Effector memory CD8-positive, alpha-beta T cell (primary cell): ENCODE measurements at regions not wholly inside any gene's neighbourhood (a gene's known extent, or its start where the extent isn't known, plus 50 kb on each side); places are given as distances from the start of the nearest gene placed in this dataset.
"Not testable (repeated sequence)": the region's sequence is repeated elsewhere in the genome, so short reads cannot be mapped to it uniquely, and the experiment has no call there.

Experiments
- ATAC-seq: fragments of 150-1000 bp; cut with Tn5 transposase; replicated peaks from 2 replicates; pipeline ENCODE4 v1.10.0; 2021; ENCODE audit warnings: mild to moderate bottlenecking, moderate library complexity
- DNase-seq, 3 experiments: peaks; one replicate each; pipeline ENCODE4 v3.0.0; 2021
- H3K27ac Mint-ChIP-seq, 2 donors: one replicate each; pipeline ENCODE4 v1.8.0; 2022; ENCODE audit warnings: mild to moderate bottlenecking in 2 of 2, mixed read lengths in 2 of 2, moderate library complexity in 2 of 2
- H3K27me3 Mint-ChIP-seq, 2 donors: one replicate each; pipeline ENCODE4 v1.8.0; 2022; ENCODE audit warnings: mixed read lengths in 2 of 2
- H3K36me3 Mint-ChIP-seq: one replicate; pipeline ENCODE4 v1.8.0; 2022; ENCODE audit warnings: mild to moderate bottlenecking, moderate library complexity, mixed read lengths; ENCODE audit not compliant: insufficient read depth
- H3K4me1 Mint-ChIP-seq, 2 donors: one replicate each; pipeline ENCODE4 v1.8.0; 2022; ENCODE audit warnings: low read depth in 2 of 2, mixed read lengths in 2 of 2
- H3K4me3 Mint-ChIP-seq, 2 donors: one replicate each; pipeline ENCODE4 v1.8.0; 2022; ENCODE audit warnings: mild to moderate bottlenecking in 2 of 2, mixed read lengths in 2 of 2, moderate library complexity in 2 of 2
- H3K9me3 Mint-ChIP-seq, 2 donors: one replicate each; pipeline ENCODE4 v1.8.0; 2022; ENCODE audit warnings: mixed read lengths in 2 of 2

DNA sequence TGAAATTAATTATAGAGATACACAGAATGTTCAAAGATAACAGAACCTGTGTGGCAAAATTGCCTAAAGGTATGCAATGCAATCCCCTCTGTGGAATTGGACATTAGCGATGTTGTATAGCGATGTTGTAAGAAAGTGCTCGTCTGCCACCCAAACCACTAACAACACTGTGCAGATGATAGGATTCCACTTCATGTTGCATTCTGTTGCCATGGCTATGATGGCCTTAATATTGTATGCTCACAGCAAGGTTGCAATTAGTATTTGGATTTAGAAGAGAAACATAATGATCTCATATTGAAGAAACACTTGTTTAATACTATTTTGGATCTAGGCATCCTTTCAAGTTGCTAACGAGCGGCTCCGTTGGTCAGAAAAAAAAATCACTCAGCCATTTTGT lies 260.3 kb downstream of the BCAT1 start:
- H3K27ac Mint-ChIP-seq: no peak overlapping the region
- H3K4me3 Mint-ChIP-seq: no peak overlapping the region
- H3K27me3 Mint-ChIP-seq: peaks cover 6 to 11% of the 10 kb centered on the region in 2 donors
- H3K36me3 Mint-ChIP-seq: no peaks in the 10 kb centered on the region
- no peak for ATAC-seq
- H3K4me1 Mint-ChIP-seq: no peaks in the 10 kb centered on the region
- no peaks in the 10 kb centered on the region for H3K9me3 Mint-ChIP-seq
- DNase-seq: no peak

DNA sequence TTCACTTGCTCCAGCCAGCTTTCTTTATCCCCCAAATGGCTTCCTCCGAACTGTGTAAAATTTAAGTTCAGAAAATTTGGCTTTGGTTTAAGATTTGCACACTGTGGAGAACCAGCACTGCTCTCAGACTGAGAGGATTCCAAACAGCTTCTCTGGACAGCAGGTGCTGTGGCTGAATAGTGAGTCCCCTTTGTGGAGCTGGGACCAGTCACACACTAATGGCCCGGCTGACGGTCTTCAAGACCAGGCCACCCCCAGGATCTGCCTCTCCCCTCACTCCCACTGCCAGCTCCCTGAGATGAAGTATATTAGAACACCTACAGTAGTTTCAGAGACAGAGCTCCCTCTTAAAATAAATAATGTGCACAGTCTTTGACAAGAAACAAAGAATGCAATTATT lies 267.3 kb downstream of the BCAT1 start:
- Mint-ChIP-seq H3K4me1 (no peaks in the 10 kb centered on the region), H3K4me3 (no peak overlapping the region), H3K27ac (no peak overlapping the region), H3K9me3 (no peaks in the 10 kb centered on the region), H3K36me3 (no peaks in the 10 kb centered on the region), H3K27me3 (no peaks in the 10 kb centered on the region)
- no peak for DNase-seq
- ATAC-seq: no peak

DNA sequence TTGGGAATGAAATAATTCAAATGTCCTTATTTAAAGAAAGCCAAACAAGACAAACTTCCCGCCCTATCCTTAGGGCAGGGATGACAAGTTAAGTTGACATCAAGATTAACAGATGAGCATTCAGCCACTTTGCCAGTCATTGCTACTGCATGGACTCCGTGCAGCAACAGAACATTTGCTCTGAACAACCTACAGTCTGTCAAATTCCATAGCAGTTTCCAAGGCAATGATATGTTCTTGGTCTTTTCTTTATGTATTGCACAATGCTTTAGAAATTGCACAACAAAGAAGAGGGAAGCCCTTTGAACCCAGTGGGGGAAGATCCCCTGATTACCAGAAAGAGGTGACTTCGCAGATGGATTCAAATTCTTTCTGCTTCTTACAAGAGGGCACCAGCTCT lies 269.8 kb downstream of the BCAT1 start:
- DNase-seq (no peak), ATAC-seq (no peak)

DNA sequence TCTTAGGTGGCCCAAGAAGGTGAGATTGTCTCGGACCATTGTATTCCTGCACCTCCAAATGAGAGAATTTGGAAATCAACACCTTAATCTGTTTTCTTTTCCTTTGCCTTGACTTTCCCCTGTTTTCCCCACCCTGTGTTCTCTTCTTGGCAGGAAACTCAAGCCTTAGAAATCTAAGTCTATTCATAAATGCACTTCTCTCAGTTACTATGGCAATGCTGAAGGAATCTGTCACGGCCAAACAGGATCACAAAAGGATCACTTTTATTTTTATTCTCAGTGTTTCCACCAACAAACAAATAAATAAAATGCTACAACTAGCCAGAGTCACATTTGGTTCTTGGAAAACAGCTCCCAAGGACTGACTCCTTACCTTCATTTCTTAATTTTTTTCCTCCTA lies 270.5 kb downstream of the BCAT1 start:
- no peak overlapping the region for H3K4me3 Mint-ChIP-seq

More for the DNA sequence above, 269.8 kb downstream of the BCAT1 start:
- Mint-ChIP-seq H3K27ac (no peak overlapping the region), H3K27me3 (no peaks in the 10 kb centered on the region), H3K4me1 (no peaks in the 10 kb centered on the region), H3K4me3 (no peak overlapping the region), H3K36me3 (no peaks in the 10 kb centered on the region), H3K9me3 (no peaks in the 10 kb centered on the region)

DNA sequence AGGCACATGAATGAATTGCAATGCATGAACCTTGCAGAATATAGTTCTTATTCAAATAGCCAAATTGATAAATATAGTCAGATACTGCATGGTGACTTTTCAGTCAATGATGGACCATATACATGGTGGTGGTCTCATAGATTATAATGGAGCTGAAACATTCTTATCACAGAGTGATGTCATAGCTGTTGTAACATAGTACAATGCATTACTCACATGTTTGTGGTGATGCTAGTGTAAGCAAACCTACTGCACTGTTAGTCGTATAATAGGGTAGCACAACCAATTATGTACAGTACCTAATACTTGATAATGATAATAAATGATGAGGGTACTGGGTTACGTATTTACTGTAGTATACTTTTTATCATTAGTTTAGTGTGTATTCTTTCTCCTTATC lies 280.3 kb downstream of the BCAT1 start:
- H3K4me1 Mint-ChIP-seq: no peaks in the 10 kb centered on the region
- no peak overlapping the region for H3K4me3 Mint-ChIP-seq
- H3K27ac Mint-ChIP-seq: no peak overlapping the region
- no peaks in the 10 kb centered on the region for H3K36me3 Mint-ChIP-seq
- peaks cover 6 to 15% of the 10 kb centered on the region in 2 donors for H3K27me3 Mint-ChIP-seq
- no peaks in the 10 kb centered on the region for H3K9me3 Mint-ChIP-seq
- no peak for ATAC-seq
- DNase-seq: no peak

More for the DNA sequence above, 270.5 kb downstream of the BCAT1 start:
- DNase-seq: no peak
- ATAC-seq: no peak
- no peaks in the 10 kb centered on the region for H3K36me3 Mint-ChIP-seq
- H3K9me3 Mint-ChIP-seq: no peaks in the 10 kb centered on the region
- H3K27me3 Mint-ChIP-seq: no peaks in the 10 kb centered on the region
- H3K4me1 Mint-ChIP-seq: no peaks in the 10 kb centered on the region
- H3K27ac Mint-ChIP-seq: no peak overlapping the region

DNA sequence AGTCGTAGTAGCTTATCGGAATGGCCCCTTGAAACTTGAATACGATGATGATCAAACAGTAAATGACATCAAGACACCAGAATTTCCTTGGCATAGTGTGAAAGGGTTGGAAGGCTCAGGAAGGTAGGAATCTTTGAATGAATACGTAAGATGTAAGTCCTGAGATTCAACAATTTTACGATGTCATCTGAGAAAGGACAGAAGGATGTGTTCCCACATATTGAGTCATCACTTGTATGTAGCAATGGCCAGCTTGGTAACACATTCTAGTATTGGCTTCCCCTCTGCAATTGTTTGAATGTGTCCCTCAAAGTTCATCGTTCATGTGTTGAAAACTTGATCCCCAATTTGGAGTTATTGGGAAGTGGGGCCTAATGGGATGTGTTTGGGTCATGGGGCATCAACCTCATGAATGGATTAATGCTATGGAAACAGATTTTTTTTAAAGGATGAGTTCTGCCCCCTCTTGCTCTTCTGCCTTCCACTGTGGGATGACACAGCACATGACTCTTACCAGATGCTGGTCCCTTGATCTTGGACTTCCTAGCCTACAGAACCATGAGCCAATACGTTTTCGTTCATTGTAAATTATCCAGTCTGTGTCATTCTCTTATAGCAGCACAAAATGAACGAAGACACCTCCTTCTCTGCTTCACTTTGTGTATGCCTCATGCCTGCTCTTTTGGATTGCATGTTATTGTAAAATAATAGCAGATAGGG lies 284.6 kb downstream of the BCAT1 start:
- no peak for DNase-seq
- H3K27me3 Mint-ChIP-seq: peaks cover 11 to 12% of the 10 kb centered on the region in 2 donors
- no peak overlapping the region for H3K27ac Mint-ChIP-seq
- no peaks in the 10 kb centered on the region for H3K9me3 Mint-ChIP-seq
- no peaks in the 10 kb centered on the region for H3K4me1 Mint-ChIP-seq
- no peak overlapping the region for H3K4me3 Mint-ChIP-seq
- no peaks in the 10 kb centered on the region for H3K36me3 Mint-ChIP-seq
- ATAC-seq: no peak

DNA sequence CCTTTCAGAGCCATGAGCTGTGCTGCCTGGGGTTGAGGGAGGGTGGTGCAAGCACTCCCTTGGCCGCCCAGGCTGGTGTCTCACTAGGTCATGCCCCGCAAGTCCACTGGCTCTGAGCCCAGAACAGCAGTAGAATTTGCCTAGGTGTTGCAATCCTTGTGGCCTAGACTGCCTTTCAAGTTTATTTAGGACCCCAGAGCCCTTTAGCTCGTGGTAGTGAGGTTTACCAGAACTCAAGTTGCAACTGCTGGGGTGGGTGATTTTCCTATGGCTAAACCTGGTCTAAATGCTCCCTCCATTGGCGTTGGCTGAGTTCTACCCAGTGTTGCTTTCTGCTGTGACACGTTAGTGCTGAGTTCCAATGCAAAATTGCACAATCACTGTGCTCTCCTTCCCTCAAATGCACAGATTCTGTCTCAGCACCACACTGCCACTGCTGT lies 287.2 kb downstream of the BCAT1 start:
- ATAC-seq: no peak
- no peak for DNase-seq

DNA sequence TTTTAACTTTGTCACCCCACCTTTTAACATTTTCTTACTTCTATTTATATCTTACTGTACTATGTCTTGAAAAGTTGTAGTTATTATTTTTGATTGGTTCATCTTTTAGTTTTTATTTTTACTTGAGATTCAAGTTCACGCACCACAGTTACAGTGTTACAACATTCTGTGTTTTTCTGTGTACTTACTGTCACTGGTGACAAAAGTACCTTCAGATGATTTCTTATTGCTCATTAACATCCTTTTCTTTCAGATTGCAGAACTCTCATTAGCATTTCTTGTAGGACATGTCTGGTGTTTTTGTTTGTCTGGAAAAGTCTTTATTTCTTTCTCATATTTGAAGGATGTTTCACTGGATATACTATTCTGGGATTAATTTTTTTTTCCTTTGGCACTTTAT lies 289.9 kb downstream of the BCAT1 start:
- no peaks in the 10 kb centered on the region for H3K36me3 Mint-ChIP-seq
- H3K27ac Mint-ChIP-seq: no peak overlapping the region
- H3K4me1 Mint-ChIP-seq: no peaks in the 10 kb centered on the region
- H3K27me3 Mint-ChIP-seq: peaks cover 10 to 11% of the 10 kb centered on the region in 2 donors
- no peak for DNase-seq
- ATAC-seq: no peak
- no peak overlapping the region for H3K4me3 Mint-ChIP-seq
- no peaks in the 10 kb centered on the region for H3K9me3 Mint-ChIP-seq

More for the DNA sequence above, 287.2 kb downstream of the BCAT1 start:
- Mint-ChIP-seq H3K27ac (no peak overlapping the region), H3K9me3 (no peaks in the 10 kb centered on the region), H3K4me3 (no peak overlapping the region), H3K27me3 (peaks cover 11 to 12% of the 10 kb centered on the region in 2 donors), H3K4me1 (no peaks in the 10 kb centered on the region), H3K36me3 (no peaks in the 10 kb centered on the region)

DNA sequence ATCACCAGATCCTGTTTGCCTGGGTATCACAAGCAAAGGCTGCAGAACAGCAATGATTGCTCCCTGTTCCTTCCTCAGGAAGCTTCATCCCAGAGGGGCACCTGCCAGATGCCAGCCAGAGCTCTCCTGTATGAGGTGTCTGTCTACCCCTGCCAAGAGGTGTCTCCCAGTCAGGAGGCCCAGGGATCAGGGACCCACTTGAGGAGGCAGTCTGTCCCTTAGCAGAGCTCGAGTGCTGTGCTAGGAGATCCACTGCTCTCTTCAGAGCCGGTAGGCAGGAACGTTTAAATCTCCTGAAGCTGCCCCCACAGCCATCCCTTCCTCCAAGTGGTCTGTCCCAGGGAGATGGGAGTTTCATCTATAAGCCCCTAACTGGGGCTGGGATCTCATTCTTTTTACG lies 294.6 kb downstream of the BCAT1 start:
- not testable (repeated sequence) for H3K4me1 Mint-ChIP-seq, H3K9me3 Mint-ChIP-seq, ATAC-seq, H3K4me3 Mint-ChIP-seq, DNase-seq, H3K27me3 Mint-ChIP-seq, H3K36me3 Mint-ChIP-seq, H3K27ac Mint-ChIP-seq

DNA sequence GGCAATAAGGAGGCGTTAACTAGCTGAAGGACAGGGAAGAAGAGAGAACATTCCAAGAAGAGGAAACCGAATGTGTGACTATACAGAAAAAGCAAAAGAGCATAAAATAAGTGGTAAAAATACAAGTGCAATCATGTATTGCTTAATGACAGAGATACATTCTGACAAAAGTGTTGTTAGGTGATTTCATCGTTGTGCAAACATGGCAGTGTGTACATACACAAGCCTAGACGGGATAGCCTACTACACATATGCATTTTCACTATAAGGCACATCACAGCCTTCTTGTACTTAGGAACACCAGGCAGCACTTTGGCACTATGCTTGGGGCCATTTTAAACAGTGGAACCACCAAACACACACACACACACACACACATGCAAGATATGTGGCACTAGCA lies 299.3 kb downstream of the BCAT1 start:
- Mint-ChIP-seq H3K4me3 (no peak overlapping the region), H3K27ac (no peak overlapping the region), H3K4me1 (no peaks in the 10 kb centered on the region), H3K27me3 (no peaks in the 10 kb centered on the region), H3K36me3 (no peaks in the 10 kb centered on the region), H3K9me3 (peaks cover 3 to 8% of the 10 kb centered on the region in 2 donors)
- ATAC-seq (no peak), DNase-seq (no peak)

DNA sequence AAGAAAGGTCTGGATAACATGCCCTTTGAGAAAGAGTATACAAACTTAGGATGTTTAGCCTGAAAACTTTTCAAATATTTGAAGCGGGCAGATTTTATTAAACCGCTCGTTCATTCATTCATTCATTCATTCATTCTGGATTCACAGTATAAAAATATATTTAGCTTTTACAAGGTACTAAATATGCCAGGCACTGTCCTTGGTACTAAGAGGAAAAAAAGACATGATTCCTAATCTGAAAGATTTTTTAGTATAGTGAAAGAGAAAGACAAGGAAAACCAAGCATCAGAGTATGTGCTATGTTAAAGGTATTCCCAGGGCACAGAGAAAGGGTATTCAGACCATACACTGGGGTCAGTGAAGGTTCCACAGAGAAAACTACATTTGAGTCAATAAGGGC lies 299.7 kb downstream of the BCAT1 start:
- Mint-ChIP-seq H3K4me1 (no peaks in the 10 kb centered on the region), H3K4me3 (no peak overlapping the region), H3K27me3 (no peaks in the 10 kb centered on the region), H3K27ac (no peak overlapping the region), H3K36me3 (no peaks in the 10 kb centered on the region), H3K9me3 (peaks cover 3 to 8% of the 10 kb centered on the region in 2 donors)
- DNase-seq (no peak), ATAC-seq (no peak)

DNA sequence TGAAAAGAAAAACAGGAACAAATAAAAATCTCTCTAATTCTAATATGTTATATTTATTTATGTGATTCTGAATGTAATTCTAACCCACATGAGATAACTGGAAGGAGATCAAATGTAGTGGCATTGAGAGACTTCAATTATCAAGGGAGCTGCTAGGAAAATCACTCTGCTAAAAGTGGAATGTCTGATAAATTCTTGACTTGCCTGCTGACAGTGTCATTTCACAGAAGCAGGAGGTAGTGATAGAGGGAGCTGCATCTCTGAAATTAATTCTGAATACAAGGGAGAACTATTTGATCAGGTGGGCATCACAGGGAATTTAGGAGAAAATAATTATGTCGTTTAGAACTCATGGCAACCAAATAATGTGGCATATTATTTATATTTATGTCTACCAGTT lies 303.6 kb downstream of the BCAT1 start:
- H3K36me3 Mint-ChIP-seq: no peaks in the 10 kb centered on the region
- H3K4me1 Mint-ChIP-seq: no peaks in the 10 kb centered on the region
- DNase-seq: no peak
- ATAC-seq: no peak
- peaks cover 0 to 2% of the 10 kb centered on the region in 2 donors for H3K9me3 Mint-ChIP-seq
- H3K4me3 Mint-ChIP-seq: no peak overlapping the region
- no peak overlapping the region for H3K27ac Mint-ChIP-seq
- no peaks in the 10 kb centered on the region for H3K27me3 Mint-ChIP-seq

DNA sequence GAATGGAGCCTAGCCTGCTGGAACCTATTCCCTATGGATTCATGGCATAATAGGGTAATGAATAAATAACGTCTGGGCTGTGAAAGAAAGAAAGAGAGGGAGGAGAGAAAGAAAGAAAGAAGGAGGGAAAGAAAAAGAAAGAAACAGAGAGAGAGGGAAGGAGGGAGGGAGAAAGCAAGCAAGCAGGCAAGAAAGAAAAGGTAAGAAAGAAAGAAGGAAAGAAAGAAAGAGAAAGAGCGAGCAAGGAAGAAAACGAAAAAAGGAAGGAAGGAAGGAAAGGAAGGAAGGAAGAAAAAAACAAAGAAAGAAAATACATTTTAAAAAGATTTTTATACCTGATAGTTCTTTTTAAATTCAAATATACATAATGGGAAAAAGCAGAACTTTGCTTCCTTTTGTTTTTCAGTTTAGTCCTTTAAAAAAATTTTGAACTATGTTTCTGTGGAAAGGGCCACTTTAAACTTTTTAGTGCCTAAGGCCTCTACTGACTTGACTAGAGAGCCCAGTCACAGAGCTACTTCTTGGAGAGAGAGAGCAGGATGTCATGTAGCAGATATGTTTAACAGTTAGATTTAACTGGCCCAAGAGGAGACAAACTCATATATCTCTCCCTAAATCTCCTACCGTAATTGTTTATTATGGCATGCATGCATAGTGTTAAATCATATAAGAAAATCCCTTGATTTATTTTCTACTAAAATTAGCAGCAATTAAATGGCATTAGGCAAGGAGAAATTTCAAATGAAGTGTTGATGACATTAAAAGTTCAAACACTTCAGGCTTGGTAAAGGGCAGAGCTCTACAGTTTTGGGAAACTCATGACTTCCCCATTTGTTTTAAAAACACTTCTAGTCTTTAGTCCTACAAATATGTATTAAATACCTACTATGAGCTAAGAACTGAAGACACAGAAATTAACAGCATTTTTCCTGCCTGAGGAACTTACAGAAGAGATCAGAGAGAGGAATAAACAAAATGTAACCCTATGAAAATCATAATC lies 305.5 kb downstream of the BCAT1 start:
- H3K9me3 Mint-ChIP-seq: no peaks in the 10 kb centered on the region

DNA sequence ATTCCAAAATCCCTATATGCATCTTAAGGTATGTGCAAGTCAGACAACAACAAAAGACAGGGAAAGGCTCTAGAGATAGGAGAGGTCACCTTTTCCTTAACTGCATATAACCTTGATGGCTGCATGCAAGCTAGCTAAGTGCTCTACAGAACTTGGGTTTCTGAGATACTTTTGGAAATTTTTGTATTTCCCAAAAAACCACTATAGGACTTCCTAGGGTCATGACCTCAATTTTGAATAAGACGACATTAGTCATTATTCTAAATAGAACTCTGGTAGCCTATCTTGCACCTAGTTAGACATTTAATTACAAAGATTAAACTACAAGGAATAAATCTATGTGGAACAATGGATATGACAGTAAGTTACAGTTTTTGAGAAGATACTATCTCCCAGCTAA lies 309.3 kb downstream of the BCAT1 start:
- Mint-ChIP-seq H3K27me3 (peaks cover 0 to 5% of the 10 kb centered on the region in 2 donors), H3K9me3 (no peaks in the 10 kb centered on the region), H3K36me3 (no peaks in the 10 kb centered on the region), H3K4me3 (no peak overlapping the region), H3K27ac (no peak overlapping the region), H3K4me1 (no peaks in the 10 kb centered on the region)
- DNase-seq (no peak), ATAC-seq (no peak)

More for the DNA sequence above, 305.5 kb downstream of the BCAT1 start:
- Mint-ChIP-seq H3K27me3 (no peaks in the 10 kb centered on the region), H3K27ac (no peak overlapping the region), H3K4me1 (no peaks in the 10 kb centered on the region), H3K36me3 (no peaks in the 10 kb centered on the region), H3K4me3 (no peak overlapping the region)
- DNase-seq (no peak), ATAC-seq (no peak)
